Mesendoderm (in vitro differentiated cells): ENCODE measurements at regions not wholly inside any gene's neighbourhood (a gene's known extent, or its start where the extent isn't known, plus 50 kb on each side); places are given as distances from the start of the nearest gene placed in this dataset.

Experiments used
- DNase-seq: peaks from one replicate; pipeline ENCODE4 v3.0.0; 2013
- H2AK5ac ChIP-seq: 2 replicates; pipeline ENCODE4 v1.6.1; 2013; ENCODE audit warnings: low read length, inconsistent platforms
- H2BK120ac ChIP-seq: 2 replicates; pipeline ENCODE4 v1.6.1; 2013; ENCODE audit warnings: low read depth, mild to moderate bottlenecking, low read length, moderate library complexity, mixed read lengths
- H2BK15ac ChIP-seq: replicated peaks from 2 replicates; pipeline ENCODE4 v1.6.1; 2013; ENCODE audit warnings: low read depth, mild to moderate bottlenecking, moderate library complexity
- H2BK5ac ChIP-seq: 2 replicates; pipeline ENCODE4 v1.6.1; 2013; ENCODE audit warnings: low read length, inconsistent platforms
- H3K18ac ChIP-seq: 2 replicates; pipeline ENCODE4 v1.6.1; 2013; ENCODE audit warnings: mild to moderate bottlenecking, low read length, mixed read lengths
- H3K23ac ChIP-seq: one replicate; pipeline ENCODE4 v1.6.1; 2013; ENCODE audit warnings: low read length
- H3K27ac ChIP-seq: 2 replicates; pipeline ENCODE4 v1.5.1; 2013; ENCODE audit warnings: low read depth, mild to moderate bottlenecking, inconsistent platforms, low read length, moderate library complexity
- H3K27me3 ChIP-seq: 2 replicates; pipeline ENCODE4 v1.6.1; 2013; ENCODE audit warnings: low read length, control low read depth, mild to moderate bottlenecking, inconsistent platforms; ENCODE audit not compliant: insufficient read depth, poor library complexity
- H3K36me3 ChIP-seq: 2 replicates; pipeline ENCODE4 v1.6.1; 2013; ENCODE audit warnings: low read length, inconsistent platforms; ENCODE audit not compliant: control insufficient read depth, insufficient read depth
- H3K4ac ChIP-seq: one replicate; pipeline ENCODE4 v1.6.1; 2013; ENCODE audit warnings: low read depth, mild to moderate bottlenecking, low read length, moderate library complexity
- H3K4me1 ChIP-seq: 2 replicates; pipeline ENCODE4 v1.6.1; 2013; ENCODE audit warnings: low read depth, low read length, inconsistent platforms; ENCODE audit not compliant: control insufficient read depth
- H3K4me2 ChIP-seq: 2 replicates; pipeline ENCODE4 v1.6.1; 2013; ENCODE audit warnings: low read length
- H3K4me3 ChIP-seq: 2 replicates; pipeline ENCODE4 v1.5.1; 2013; ENCODE audit warnings: mild to moderate bottlenecking, low read length
- H3K56ac ChIP-seq: one replicate; pipeline ENCODE4 v1.6.1; 2013; ENCODE audit warnings: low read length
- H3K79me1 ChIP-seq: 2 replicates; pipeline ENCODE4 v1.6.1; 2013; ENCODE audit warnings: low read length, inconsistent platforms
- H3K79me2 ChIP-seq: 2 replicates; pipeline ENCODE4 v1.6.1; 2013; ENCODE audit warnings: mild to moderate bottlenecking, low read length; ENCODE audit not compliant: control insufficient read depth, insufficient read depth
- H3K9ac ChIP-seq: 2 replicates; pipeline ENCODE4 v1.6.1; 2013; ENCODE audit warnings: low read length, inconsistent platforms
- H4K5ac ChIP-seq: one replicate; pipeline ENCODE4 v1.6.1; 2013; ENCODE audit warnings: low read length
- H4K8ac ChIP-seq: one replicate; pipeline ENCODE4 v1.6.1; 2013; ENCODE audit warnings: low read depth, mild to moderate bottlenecking, control low read depth, low read length, moderate library complexity
- WGBS: extraction: QIAGEN DNeasy Blood & Tissue Kit; methylation state at CpG from one replicate; pipeline ENCODE4 v1.1.7; 2013; ENCODE audit warnings: low lambda C conversion rate, missing lambda C conversion rate; ENCODE audit not compliant: insufficient coverage; ENCODE audit errors: extremely low coverage; 5-methylcytosine and 5-hydroxymethylcytosine counted together

GRCh38 chr1:4019606-4020331, 119.7 kb upstream of the C1orf174 start:
- H3K36me3 ChIP-seq, result no peaks in the 10 kb centered on the region
- H3K56ac ChIP-seq, result no peak overlapping the region
- H3K4me2 ChIP-seq, result no peak overlapping the region
- H2AK5ac ChIP-seq, result no peak overlapping the region
- no peak overlapping the region for H3K27ac ChIP-seq
- no peak overlapping the region for H3K23ac ChIP-seq
- H3K4ac ChIP-seq, result no peak overlapping the region
- H4K8ac ChIP-seq, result no peak overlapping the region
- H2BK120ac ChIP-seq, result no peak overlapping the region
- H3K27me3 ChIP-seq, result no peaks in the 10 kb centered on the region
- no peak overlapping the region for H2BK5ac ChIP-seq
- WGBS, result no CpG with 5 or more reads among the region's 15 CpGs
- DNase-seq, result no peak
- H2BK15ac ChIP-seq, result no peak overlapping the region
- no peak overlapping the region for H3K9ac ChIP-seq
- no peaks in the 10 kb centered on the region for H3K4me1 ChIP-seq
- no peak overlapping the region for H4K5ac ChIP-seq
- no peaks in the 10 kb centered on the region for H3K79me2 ChIP-seq
- no peak overlapping the region for H3K18ac ChIP-seq
- H3K79me1 ChIP-seq, result no peaks in the 10 kb centered on the region
- no peak overlapping the region for H3K4me3 ChIP-seq

GRCh38 chr1:4020449-4020848, 120.4 kb upstream of the C1orf174 start:
- Histone ChIP-seq H3K56ac (no peak overlapping the region), H2BK5ac (no peak overlapping the region), H3K9ac (no peak overlapping the region), H3K4ac (no peak overlapping the region), H2BK120ac (no peak overlapping the region), H2AK5ac (no peak overlapping the region), H4K8ac (no peak overlapping the region), H3K23ac (no peak overlapping the region), H3K4me2 (no peak overlapping the region), H3K79me1 (no peaks in the 10 kb centered on the region), H3K36me3 (no peaks in the 10 kb centered on the region), H2BK15ac (no peak overlapping the region), H3K4me3 (no peak overlapping the region), H3K79me2 (no peaks in the 10 kb centered on the region), H4K5ac (no peak overlapping the region), H3K4me1 (no peaks in the 10 kb centered on the region), H3K27ac (no peak overlapping the region), H3K27me3 (no peaks in the 10 kb centered on the region), H3K18ac (no peak overlapping the region)
- DNase-seq, result no peak
- no CpG with 5 or more reads among the region's 9 CpGs for WGBS

DNA sequence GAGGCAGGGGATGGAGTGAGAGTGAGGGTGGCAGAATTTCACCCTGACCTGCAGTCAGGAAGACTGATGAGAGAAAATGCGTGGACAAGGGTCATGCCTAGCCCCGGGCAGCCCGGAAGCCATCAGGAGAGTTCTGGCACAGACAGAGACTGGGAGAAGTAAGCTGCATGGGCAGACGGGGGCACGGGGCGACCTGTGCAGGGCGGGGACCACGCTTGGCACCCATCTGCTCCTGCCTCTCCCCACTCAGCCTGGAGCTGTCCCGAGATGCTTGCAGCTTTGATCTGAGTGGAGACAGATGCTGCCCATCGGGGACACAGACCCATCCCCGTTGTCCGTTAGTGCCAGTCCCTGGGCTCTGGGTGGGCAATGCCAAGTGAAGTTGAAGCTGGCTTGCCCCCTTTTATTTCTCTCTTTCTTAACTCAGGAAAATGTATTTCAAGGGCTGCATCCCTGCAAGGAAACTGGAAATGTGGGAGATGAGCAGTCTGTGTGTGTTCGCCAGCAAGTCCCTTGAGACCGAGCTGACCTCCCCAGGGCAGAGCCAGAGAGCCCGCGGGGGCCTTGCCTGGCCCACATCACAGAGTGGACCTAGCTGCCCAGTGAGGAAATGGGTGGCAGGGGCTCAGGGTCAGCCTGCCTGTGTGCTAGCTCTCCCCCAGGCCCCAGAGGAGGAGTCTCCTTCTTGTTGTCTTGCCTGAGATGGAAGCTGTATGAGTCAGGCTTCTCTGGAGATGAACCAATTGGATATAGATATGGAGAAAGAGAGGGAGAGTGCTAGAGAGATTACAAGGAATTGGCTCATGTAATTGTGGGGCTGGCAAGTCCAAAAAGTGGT, 121.3 kb upstream of the C1orf174 start:
- Histone ChIP-seq H3K36me3 (no peaks in the 10 kb centered on the region), H3K23ac (no peak overlapping the region), H3K4ac (no peak overlapping the region), H3K27me3 (no peaks in the 10 kb centered on the region), H3K4me3 (no peak overlapping the region), H3K4me2 (no peak overlapping the region), H4K5ac (no peak overlapping the region), H2AK5ac (no peak overlapping the region), H3K56ac (no peak overlapping the region), H3K79me2 (no peaks in the 10 kb centered on the region), H3K4me1 (no peaks in the 10 kb centered on the region), H3K9ac (no peak overlapping the region), H2BK120ac (no peak overlapping the region), H3K79me1 (no peaks in the 10 kb centered on the region), H2BK15ac (no peak overlapping the region), H2BK5ac (no peak overlapping the region), H3K18ac (no peak overlapping the region), H3K27ac (no peak overlapping the region), H4K8ac (no peak overlapping the region)
- no peak for DNase-seq
- no CpG with 5 or more reads among the region's 16 CpGs for WGBS

- Histone ChIP-seq H3K27ac (no peak overlapping the region), H3K56ac (no peak overlapping the region), H3K4me3 (no peak overlapping the region), H2BK15ac (no peak overlapping the region), H3K79me1 (no peaks in the 10 kb centered on the region), H3K79me2 (no peaks in the 10 kb centered on the region), H4K8ac (no peak overlapping the region), H3K4ac (no peak overlapping the region), H3K36me3 (no peaks in the 10 kb centered on the region), H3K4me1 (no peaks in the 10 kb centered on the region), H2BK5ac (no peak overlapping the region), H2AK5ac (no peak overlapping the region), H4K5ac (no peak overlapping the region), H3K9ac (no peak overlapping the region), H3K23ac (no peak overlapping the region), H3K18ac (no peak overlapping the region), H3K27me3 (no peaks in the 10 kb centered on the region), H2BK120ac (no peak overlapping the region), H3K4me2 (no peak overlapping the region)
- WGBS, result no CpG with 5 or more reads among the region's 3 CpGs
- DNase-seq, result no peak
Measured at GRCh38 chr1:4021974-4022268, 121.8 kb upstream of the C1orf174 start.

DNA sequence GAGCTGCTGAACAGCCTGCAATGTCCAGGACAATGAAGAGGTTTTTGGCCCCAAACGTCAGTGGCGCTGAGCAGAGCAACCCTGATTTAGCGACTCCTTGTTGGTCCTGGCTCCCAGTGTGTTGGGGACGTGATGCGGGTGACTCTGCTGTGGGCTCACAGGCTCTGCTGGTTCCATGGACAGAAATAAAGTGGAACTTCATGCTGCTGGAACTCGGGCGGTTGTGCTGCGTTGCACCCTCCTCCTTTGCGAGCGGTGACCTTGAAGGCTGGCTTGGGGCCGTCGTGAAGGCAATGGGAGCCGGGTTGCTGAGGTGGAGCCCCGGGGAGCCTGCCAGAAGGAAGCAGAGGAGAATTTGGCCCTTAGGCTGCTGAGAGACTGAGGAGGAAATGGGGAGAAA, 122.6 kb upstream of the C1orf174 start:
- H2BK120ac ChIP-seq, result no peak overlapping the region
- H4K5ac ChIP-seq, result no peak overlapping the region
- no peak overlapping the region for H2AK5ac ChIP-seq
- no peaks in the 10 kb centered on the region for H3K4me1 ChIP-seq
- no peak overlapping the region for H3K56ac ChIP-seq
- H3K79me1 ChIP-seq, result no peaks in the 10 kb centered on the region
- H3K23ac ChIP-seq, result no peak overlapping the region
- no peak overlapping the region for H4K8ac ChIP-seq
- H3K9ac ChIP-seq, result no peak overlapping the region
- no peaks in the 10 kb centered on the region for H3K36me3 ChIP-seq
- no CpG with 5 or more reads among the region's 14 CpGs for WGBS
- no peak overlapping the region for H3K27ac ChIP-seq
- no peaks in the 10 kb centered on the region for H3K79me2 ChIP-seq
- no peak overlapping the region for H3K18ac ChIP-seq
- H3K27me3 ChIP-seq, result no peaks in the 10 kb centered on the region
- H2BK5ac ChIP-seq, result no peak overlapping the region
- no peak overlapping the region for H3K4me2 ChIP-seq
- H2BK15ac ChIP-seq, result no peak overlapping the region
- H3K4me3 ChIP-seq, result no peak overlapping the region
- DNase-seq, result no peak
- no peak overlapping the region for H3K4ac ChIP-seq
